Right ventricle myocardium superior (tissue), 1 donor: ENCODE measurements at regions not wholly inside any gene's neighbourhood (a gene's known extent, or its start where the extent isn't known, plus 50 kb on each side); places are given as distances from the start of the nearest gene placed in this dataset.
"Not testable (repeated sequence)": the region's sequence is repeated elsewhere in the genome, so short reads cannot be mapped to it uniquely, and the experiment has no call there.

Experiments used
- ATAC-seq: fragments of 200-7000 bp; cut with Tn5 transposase; one replicate; pipeline ENCODE4 v1.9.1; 2020; ENCODE audit warnings: mild to moderate bottlenecking; ENCODE audit not compliant: poor library complexity
- DNase-seq: peaks from one replicate; pipeline ENCODE4 v3.0.0-alpha.2; 2020
- intact Hi-C: fragments of 100-400 bp; cut with DNase I; formaldehyde crosslinking; loops from one replicate; pipeline ENCODE4 v1.11.2; 2022
- donor health status: DM: no; HTN: yes; CAD: no; lungs with severe emphysema.

- intact Hi-C loops: no loop called here
- DNase-seq (no peak), ATAC-seq (no peak)
Measured at GRCh38 chr12:47507221-47507620, 198.6 kb downstream of the RPAP3 start.

DNA sequence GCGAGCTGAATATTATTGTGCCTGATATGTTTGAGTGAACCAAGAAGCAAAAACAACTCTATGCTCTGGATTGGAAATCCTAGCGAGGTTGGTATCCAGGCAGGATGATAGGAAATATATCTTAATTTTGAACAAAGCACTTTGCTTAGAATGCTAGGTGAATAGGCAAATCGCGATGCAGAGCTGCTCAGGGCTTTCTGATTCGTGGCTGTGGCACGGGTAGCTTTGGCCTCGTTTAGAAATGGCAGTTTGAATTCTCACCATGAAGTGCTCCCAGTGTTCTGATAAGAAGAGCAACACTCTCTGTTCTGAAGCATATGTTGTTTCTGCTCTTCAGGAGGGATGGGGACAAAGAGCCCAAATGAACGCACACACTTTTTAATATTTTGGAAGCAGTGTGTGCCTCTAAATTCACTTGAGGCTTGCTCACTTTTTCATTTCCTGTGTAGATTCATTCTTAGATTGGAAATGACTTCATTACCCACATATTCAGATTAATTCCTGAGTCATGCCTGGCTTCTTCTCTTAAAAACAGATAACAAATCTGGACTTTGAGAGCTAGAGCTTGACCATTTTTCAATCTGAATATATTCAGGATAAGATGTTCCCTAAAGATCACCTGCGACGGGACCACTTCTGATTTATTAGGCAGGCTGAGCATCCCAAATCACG, 200.9 kb downstream of the RPAP3 start:
- intact Hi-C loops: no loop called here
- no peak for ATAC-seq
- DNase-seq: no peak

GRCh38 chr12:47493801-47494200, 212.0 kb downstream of the RPAP3 start:
- ATAC-seq (no peak), DNase-seq (no peak)
- intact Hi-C loops: no loop called here

DNA sequence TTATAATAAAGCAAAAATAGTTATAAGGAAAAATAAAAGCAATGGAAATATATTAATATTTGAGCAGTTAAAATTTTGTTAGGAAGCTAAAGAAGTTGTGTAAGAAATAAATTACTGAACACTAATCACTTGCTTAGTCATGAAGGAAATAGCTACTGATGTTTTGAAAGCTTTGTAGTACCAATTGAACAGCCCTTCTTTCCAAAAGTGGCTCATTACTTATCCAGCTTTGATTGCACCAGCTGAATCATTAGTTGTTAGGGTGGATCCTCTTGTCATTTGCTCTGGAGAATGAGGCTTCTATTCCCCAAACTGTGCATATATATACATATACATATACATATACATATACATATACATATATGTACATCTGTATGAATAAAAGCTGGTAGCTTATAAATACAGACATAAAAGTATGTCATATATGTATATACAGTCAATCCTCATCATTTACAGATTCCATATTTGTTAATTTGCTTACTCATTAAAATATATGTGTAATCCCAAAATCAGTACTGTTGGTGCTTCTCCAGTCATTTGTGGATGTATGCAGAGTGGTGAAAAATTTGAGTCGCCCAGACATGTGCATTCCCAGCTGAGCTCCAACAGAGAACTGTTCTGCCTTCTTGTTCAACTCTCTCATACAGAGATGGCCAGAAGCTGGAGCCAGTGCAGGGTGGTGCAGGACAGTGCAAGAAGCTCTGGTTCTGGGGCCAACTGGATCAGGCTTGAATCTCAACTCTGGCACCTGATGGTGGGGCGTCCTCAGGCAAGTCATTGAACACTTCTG, 214.1 kb downstream of the RPAP3 start:
- ATAC-seq (no peak), DNase-seq (no peak)
- intact Hi-C loops: no loop called here

GRCh38 chr12:47488888-47489287, 216.9 kb downstream of the RPAP3 start:
- intact Hi-C loops: no loop called here
- no peak for ATAC-seq
- DNase-seq: no peak

DNA sequence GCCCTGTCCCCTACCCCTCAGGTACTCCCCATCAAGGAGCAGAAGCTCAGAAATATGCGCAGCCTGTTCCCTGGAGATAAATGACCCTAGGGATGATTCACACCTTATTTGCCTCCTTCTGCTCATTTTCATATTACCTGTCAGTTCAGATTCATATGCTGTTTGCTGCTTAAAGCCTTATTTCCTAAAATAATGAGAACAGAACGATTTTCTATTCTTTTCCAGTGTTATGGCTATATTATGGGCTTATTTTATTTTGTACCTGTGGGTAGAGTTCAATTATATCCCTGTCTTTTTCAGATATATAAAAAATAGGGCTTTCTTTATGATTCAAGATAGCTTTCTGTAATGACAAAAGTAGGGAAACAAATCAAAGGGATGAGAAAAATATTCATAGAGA, 224.8 kb downstream of the RPAP3 start:
- DNase-seq (no peak), ATAC-seq (no peak)
- intact Hi-C loops: no loop called here

- DNase-seq (no peak), ATAC-seq (no peak)
- intact Hi-C loops: no loop called here
Measured at GRCh38 chr12:47478426-47478825, 227.4 kb downstream of the RPAP3 start.

- DNase-seq (no peak), ATAC-seq (no peak)
- intact Hi-C loops: no loop called here
Measured at GRCh38 chr12:47473091-47473490, 232.7 kb downstream of the RPAP3 start.

DNA sequence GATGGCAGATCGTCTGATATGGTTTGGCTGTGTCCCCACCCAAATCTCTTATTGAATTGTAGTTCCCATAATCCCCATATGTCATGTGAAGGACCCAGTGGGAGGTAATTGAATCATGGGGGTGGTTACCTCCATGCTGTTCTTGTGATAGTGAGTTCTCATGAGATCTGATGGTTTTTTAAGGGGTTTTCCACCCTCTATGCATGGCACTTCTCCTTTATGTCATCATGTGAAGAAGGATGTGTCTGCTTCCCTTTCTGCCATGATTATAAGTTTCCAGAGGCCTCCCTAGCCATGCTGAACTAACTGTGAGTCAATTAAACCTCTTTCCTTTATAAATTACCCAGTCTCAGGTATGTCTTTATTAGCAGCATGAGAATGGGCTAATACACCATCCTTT, 235.5 kb downstream of the RPAP3 start:
- DNase-seq, ATAC-seq, intact Hi-C loops: not testable (repeated sequence)

- intact Hi-C loops: not testable (repeated sequence)
Measured at GRCh38 chr12:47463918-47464317, 241.9 kb downstream of the RPAP3 start.

DNA sequence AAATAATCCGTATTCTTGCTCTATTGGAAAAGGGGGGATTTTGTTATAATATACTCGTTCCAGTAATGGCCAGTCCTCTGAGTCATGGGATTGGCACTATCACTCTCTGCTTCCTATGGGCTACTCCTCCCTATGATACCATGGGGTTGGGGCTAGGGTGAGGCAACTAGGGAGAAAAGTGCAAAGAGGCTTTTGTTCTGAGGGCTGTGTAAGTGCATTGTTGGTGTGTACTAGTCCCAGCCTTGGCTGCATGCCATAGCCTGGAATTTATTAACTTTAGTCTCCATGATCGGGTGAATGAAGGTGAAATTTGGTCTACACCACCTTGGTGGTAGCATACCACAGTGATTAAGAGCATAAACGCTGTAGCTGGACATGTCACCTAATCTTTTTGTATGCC, 247.6 kb downstream of the RPAP3 start:
- no peak for DNase-seq
- intact Hi-C loops: no loop called here
- no peak for ATAC-seq

More at GRCh38 chr12:47463918-47464317, 241.9 kb downstream of the RPAP3 start:
- not testable (repeated sequence) for DNase-seq, ATAC-seq

GRCh38 chr12:47449797-47450196, 256.0 kb downstream of the RPAP3 start:
- no peak for DNase-seq
- ATAC-seq: no peak
- intact Hi-C loops: no loop called here

DNA sequence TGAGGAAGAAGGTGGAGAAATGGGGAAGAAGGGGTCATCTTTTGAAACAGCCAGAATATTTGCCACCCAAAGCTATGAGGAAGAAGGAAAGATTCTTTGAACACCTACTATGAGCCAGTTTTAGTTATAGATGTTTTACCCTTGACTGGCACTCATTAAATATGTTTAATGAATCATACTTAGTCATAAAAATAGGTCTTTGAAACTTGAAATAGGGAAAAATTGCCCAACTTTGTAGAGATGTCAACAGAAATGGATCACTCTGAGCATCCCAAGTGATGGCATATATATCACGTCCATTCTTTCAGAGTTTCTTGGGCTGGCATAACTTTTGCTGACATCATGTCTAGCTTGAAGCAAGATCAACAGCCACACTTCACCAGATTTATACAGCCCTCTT, 263.5 kb downstream of the RPAP3 start:
- intact Hi-C loops: no loop called here
- ATAC-seq: no peak
- DNase-seq: no peak

DNA sequence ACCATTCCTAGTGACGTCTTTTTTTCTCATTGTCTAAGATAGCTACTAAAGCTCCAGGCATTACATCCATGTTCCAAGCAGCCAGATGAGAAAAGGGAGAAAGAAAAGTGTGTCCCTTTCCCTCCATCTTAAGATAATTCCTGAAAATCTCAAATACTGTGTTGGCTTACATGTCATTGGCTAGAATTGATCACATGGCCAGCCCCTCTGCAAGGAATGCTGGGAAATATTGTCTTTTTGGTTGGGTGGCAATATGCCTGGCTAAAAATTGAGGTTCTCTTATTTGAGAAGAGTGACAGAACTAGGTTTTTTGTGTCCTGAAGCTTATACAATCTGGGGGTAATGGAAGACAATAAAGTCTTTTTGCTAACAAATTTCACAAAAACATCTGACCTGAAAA, 264.3 kb downstream of the RPAP3 start:
- intact Hi-C loops: no loop called here

DNA sequence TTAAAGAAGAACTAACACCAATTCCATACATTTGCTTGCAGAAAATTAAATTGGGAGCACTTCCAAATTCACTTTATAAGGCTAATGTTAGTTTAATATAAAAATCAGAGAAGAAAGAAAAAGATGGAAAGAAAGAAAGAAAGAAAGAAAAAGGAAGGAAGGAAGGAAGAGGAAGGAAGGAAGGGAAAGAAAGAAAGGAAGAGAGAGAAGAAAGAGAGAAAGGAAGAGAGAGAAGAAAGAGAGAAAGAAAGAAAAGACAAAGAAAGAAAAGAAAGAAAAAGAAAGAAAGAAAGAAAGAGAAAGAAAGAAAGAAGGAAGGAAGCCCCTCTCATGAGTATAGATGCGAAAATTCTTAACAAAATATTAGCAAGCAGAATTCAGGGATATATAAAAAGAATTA, 267.7 kb downstream of the RPAP3 start:
- DNase-seq (no peak), ATAC-seq (no peak)
- intact Hi-C loops: no loop called here

More for the DNA sequence above, 264.3 kb downstream of the RPAP3 start:
- ATAC-seq: no peak
- no peak for DNase-seq

DNA sequence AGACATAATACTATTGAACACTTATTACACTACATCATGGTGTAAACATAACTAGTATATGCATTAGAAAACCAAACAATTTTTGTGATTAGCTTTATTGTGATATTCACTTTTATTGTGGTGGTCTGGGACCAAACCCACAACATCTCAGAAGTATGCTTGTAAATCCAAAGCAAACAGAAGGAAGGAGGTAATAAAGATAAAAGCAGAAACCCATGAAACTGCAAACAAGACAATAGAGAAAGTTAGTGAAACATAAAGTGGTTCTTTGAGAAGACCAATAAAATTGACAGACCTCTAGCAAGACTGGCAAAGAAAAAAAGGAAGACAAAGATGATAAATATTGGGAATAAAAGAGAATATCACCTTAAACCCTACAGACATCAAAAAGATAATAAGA, 268.3 kb downstream of the RPAP3 start:
- ATAC-seq (no peak), DNase-seq (no peak)
- intact Hi-C loops: no loop called here

DNA sequence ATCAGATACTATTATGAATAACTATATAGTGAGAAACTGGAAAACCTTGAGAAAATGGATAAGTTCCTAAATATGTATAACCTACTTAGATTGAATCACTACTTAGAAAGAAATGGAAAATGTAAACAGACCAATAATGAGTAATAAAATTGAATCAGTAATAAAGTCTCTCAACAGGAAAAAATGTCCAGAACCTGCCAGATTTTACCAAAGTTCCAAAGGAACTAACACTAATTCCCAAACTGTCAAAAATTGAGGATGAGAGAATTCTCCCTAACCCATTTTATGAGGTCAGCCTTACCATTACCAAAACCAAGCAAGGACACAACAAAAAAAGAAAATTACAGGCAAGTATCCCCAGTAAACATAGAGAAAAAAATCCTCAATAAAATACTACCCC, 272.0 kb downstream of the RPAP3 start:
- intact Hi-C loops: no loop called here
- ATAC-seq: no peak
- DNase-seq: no peak

- intact Hi-C loops, DNase-seq: not testable (repeated sequence)
Measured at GRCh38 chr12:47426678-47427309, 279.0 kb downstream of the RPAP3 start.

GRCh38 chr12:47422611-47423010, 283.2 kb downstream of the RPAP3 start:
- ATAC-seq (no peak), DNase-seq (no peak)
- intact Hi-C loops: no loop called here

More at GRCh38 chr12:47426678-47427309, 279.0 kb downstream of the RPAP3 start:
- not testable (repeated sequence) for ATAC-seq

GRCh38 chr12:47419497-47419896, 286.3 kb downstream of the RPAP3 start:
- ATAC-seq (no peak), DNase-seq (no peak)
- intact Hi-C loops: no loop called here
